HG03135 (cell line): ENCODE measurements at regions not wholly inside any gene's neighbourhood (a gene's known extent, or its start where the extent isn't known, plus 50 kb on each side); places are given as distances from the start of the nearest gene placed in this dataset.

Source experiments
- ATAC-seq: cut with Tn5 transposase; IDR thresholded peaks from one replicate; pipeline ENCODE4 v1.9.1; 2021; ENCODE audit warnings: mild to moderate bottlenecking, moderate library complexity; ENCODE audit not compliant: unreplicated experiment

DNA sequence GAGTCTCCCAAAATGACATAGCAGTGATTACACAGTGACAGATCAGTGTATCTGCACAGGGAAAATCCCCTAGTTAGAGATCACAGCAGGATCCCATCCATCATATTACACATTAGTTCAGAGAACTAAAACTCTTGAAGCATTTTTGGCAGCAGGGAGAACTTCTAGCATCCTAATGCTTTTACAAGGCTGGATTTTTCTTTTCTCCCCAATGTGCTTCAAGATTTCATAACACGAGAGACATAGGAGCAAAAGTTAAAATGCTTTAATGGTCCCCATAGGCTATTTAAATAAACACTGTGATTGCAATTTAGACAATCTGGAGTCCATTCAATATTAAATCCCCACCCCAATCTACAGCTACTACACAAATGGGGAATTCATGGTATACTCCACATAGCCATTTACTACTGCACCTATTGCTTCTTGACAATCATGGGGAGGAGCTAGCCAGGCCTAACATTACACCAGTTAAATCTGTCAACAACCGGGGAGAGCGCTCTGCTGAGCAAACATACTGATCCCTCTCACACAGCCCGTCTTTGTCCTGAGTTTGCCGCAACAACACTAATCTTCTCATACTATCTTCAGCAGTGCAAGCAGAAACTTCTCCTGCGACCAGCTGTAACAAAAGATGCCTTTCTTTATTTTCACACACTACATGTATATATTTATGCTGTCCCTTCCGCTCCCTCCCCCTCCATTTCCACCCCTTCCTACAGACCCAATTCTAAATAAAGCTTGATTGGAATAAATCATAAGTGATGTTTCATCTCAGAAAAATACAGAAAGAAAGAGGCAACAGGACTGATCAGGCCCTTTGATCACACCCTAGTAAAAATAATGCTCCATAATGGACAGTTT, 120.3 kb upstream of the SOX5 start:
- ATAC-seq, result no peak

DNA sequence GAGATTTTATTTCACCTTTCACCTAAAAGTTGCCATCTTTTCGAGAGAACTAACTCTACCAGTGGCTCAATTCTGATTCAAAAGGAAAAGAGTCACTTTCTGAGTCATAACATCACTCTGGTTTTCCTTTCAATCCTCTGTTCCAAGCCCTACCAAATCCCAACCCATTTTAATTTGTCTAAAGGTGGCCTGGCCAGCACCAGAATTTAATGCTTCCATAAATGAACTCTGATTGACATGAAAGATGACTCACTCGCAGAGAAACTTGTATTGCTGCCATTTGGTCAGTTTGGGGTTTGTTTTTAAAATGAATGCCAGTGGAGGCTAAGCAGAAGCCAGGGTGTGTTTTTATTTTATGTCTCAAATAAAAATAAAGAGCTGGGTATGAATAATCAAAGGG, 117.4 kb upstream of the SOX5 start:
- ATAC-seq, result no peak

DNA sequence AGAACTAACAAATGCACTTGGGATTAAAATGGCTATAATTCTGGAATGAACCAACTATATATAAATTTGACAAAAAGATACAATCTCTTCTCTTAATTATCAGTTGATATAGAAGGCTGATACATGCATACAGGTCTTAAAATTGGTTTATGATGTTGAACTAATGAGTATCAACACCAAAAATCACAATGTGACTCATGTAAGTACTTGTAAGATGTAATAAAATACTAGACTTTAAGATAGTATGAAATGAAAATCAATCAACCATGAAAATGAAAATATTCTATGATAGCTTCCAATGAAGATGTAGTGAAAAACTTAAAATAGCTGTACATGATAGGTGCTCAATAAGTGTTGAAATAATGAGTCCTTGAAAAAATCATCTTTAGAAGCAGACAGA, 116.6 kb upstream of the SOX5 start:
- ATAC-seq, result no peak

GRCh38 chr12:24062642-24063245, 113.3 kb upstream of the SOX5 start:
- ATAC-seq, result no peak

DNA sequence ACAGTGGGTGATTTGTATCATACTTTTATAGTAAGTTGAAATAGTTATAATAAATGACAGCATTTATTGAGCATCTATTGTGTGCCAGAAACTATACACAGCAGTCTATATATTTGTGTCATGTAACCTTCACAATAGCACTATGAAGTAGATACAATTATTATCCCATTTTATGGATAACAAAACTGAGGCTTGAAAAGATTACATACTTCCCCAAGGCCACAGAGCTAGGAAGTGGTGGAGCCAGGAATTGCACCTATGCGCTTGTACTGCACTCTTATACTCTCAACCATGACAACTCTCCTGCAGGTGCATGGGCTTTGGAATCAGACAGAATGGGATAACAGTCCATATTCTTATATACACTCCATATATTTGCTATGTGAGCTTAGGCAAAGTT, 110.6 kb upstream of the SOX5 start:
- no peak for ATAC-seq

DNA sequence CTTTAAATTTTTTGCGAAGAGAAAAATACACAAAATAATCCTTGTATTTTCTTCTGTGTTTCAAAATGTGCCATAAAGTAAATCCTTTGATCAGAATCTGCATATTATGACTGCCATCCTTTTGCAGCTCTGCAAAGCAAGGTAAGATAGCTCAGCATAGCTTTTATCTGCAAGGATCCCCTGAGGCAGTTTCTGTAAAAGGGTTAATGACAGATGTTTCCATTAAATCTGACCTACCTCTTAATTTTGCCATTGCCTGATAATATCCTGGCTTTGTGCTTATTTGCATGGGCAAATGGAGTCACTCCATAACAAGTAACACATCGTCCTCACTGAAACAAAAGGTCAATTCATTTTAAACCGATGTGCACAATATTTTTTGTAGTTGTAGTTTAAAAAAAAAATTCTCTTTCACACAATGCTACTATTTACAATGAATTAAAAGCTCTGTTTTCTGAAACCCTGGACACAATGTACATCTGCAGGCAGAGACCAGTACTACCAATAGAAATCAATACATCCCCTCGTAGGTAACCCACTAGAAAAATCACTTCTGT, 108.5 kb upstream of the SOX5 start:
- no peak for ATAC-seq

DNA sequence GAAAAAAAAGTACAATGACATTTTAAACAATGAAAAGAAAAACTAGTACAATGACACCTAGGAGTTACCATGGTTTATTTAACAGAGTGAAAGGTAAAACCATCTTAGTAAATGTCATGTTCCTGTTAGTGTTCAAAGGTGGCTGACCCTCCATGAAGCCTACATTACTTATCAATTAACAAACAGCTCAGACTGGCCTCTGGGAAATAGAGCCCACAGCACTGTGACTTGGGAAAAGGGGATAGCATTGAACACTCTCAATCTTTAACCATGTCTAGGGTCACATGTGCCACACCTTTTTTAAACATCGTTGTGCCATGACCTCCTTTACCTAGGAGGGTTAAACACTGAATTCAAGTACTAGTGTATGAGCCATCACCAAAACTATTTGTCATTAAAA, 106.3 kb upstream of the SOX5 start:
- ATAC-seq, result no peak

DNA sequence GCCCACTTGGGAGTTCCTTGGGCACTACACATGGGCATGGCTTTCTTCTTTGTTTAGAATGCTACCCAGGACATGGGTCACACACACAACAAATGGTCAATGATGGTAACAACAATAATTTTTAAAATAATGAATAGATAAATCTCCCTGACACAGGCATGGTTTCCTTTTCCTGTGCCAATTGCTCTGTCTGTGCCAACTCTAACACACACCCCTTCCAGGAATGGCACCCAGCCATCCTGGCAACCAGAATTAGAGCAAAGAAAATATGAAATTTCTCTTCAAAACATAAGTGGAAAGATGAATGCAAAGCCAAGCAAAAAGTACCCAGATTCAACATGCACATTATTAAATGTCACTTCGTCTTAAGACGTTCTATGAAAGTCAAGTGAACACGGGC, 104.9 kb upstream of the SOX5 start:
- no peak for ATAC-seq

DNA sequence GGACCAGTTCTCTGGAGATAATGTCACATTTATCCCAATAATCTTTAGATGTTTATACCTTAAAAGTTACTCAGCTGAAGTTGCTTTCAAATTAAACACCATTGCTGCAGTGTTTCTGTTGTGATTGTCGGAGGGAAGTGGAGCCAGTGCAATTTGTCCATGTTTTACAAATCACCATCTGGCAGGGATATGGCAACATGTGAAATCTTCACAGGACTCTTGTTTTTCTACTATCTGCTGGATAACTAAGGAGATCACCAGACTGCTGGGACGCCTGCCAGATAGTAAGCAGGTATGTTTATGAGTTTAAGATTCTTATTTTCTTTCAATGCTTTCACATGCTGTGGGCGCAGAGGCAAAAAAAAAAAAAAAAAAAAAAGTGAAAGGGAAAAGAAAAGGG, 100.3 kb upstream of the SOX5 start:
- ATAC-seq, result no peak

- ATAC-seq, result no peak
Observed at GRCh38 chr12:24049101-24049500, 99.6 kb upstream of the SOX5 start.

DNA sequence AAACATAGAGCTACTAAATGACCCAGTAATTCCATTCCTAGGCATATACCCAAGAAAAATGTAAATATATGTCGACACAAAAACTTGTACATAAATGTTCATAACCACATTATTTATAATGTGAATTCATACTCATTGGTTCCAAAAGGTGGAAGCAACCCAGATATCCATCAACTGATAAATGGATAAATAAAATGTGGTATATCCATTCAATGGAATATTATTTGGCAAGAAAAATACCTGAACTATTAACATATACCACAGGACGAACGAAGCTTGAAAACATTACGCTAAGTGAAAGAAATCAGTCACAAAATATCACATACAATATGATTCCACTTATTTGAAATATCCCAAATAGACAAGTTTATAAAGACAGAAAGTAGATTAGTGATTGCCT, 99.0 kb upstream of the SOX5 start:
- no peak for ATAC-seq

- no peak for ATAC-seq
Observed at GRCh38 chr12:24047326-24047725, 97.9 kb upstream of the SOX5 start.

GRCh38 chr12:24045816-24046257, 96.4 kb upstream of the SOX5 start:
- ATAC-seq, result no peak

GRCh38 chr12:24044941-24045703, 95.7 kb upstream of the SOX5 start:
- ATAC-seq, result no peak

DNA sequence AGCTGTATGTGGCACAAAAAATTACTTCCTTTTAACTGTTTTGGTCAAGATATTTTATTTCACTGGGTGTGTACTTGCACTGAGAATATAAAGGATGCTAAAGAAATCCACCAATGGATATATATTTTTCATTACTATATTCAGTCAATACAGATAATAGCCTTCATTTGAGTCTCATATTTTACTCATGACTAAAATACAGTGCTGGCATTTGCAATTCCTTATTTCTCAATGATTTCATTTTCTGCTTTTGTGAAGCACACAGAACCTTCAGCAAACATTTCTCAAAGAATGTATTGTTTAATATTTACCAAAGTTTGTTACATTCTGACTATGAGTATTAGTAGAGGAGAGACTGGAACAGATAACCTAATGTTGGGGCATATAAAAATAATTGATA, 93.2 kb upstream of the SOX5 start:
- ATAC-seq, result no peak

DNA sequence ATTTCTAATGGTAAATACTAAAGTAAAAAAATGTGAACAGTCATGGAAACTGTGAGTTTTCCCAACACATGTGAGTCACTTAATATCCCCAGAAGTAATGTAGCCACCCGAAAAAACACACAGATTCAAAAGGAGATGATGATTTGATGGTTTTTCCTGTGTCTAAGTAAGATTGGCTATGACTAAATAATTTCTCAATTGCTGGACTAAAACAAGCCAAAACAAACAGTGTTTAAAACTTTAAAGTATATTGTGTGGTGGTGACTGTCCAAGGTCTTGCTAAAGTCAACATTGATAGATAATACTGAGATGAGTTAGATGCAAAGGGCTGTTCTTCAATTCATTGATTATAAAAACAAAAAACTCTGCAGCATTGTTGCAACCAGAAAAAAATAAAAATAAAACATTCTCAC, 89.6 kb upstream of the SOX5 start:
- ATAC-seq, result no peak

DNA sequence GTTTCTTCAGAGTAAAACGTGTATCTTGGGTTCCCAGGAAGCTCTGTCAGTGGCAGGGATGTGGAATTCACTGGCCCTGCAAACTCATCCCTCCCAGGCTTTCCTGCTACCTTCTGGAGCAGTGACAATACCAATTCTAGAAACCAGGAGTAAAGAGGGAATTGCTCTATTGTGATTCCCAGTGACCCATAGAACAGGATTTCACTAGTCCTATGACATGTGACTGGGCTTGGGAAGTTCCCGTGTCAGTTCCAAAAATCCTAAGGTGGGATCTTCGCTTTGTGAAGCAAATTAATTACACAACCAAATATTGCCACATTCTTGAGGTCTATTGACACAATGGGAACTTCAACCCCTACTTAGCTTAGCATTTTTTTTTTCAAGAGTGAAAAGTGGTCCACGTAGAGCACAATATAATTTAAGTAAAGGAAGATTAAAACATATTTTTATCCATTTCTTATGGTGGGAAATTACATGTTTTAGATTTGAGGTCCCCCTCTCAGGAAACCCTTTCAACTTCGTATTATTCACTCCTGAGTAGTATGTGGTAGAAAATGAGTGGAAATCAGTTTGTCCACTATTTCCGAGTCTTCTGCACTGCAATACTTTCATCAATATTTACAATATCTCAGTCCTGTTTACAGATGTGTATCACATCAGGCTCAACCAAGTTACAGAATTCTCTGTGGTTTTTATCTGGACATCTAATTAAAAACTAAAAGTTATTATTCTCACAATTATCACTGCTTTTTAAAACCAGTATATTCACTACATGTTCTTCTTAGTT, 88.9 kb upstream of the SOX5 start:
- no peak for ATAC-seq

- no peak for ATAC-seq
Observed at GRCh38 chr12:24036438-24037216, 87.2 kb upstream of the SOX5 start.

DNA sequence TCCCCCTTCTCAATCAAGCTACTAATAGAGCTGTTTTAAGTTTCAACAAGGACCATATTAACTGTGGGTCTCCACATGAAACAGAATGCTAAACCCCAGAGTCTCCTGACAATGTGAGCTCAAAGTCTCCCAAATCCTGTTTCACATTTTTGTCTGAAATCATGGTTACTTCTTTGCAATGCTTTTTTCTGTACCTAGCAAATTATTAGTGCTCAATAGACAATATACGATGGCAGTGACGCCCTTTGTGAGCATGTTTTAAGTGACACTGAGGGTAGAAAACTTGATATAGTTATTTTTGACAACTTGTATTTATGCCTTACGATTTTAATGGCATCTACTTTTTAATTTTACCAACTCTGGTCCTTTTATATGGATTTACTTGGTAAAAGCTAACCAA, 85.4 kb upstream of the SOX5 start:
- no peak for ATAC-seq

DNA sequence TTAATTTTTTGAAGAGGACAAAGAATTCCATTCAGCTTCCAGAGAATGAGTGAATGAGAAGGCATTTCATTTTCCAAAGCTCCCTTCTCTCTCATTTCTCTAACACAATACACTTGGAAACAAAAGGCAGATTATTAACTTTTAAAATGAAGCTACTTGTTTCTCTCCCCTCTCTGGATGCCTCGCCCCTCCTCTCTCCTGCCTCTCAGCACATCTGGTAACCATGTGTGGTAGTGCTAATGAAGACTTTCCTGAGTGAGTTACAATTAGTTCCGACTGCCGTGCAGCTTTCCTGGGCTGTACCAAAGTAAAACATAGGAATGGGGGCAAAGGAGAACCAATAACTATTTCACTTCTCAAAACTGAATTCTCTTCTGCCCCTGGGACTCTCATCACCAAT, 84.7 kb upstream of the SOX5 start:
- no peak for ATAC-seq
